ENCODE measurements at regions not wholly inside any gene's neighbourhood (a gene's known extent, or its start where the extent isn't known, plus 50 kb on each side); places are given as distances from the start of the nearest gene placed in this dataset.
"Not testable (repeated sequence)": the region's sequence is repeated elsewhere in the genome, so short reads cannot be mapped to it uniquely, and the experiment has no call there.

DNA sequence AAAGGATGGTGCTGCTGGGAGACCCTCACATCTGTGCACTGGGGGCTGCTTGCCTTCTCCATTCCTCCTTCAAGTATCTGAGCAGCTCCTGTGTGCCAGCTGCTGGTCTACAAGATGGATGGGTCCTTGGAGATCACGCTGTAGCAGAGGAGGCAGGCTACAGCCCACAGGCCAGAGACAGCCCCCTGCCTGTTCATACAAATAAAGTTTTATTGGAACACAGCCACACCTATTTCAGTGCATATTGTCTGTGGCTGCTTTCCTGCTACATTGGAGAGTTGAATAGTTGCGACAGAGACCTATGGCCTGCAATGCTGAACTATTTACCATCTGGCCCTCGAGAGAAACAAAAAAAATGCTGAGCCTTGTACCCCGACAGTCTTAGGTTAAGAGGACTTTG is 149.8 kb upstream of the EEF2KMT start:
- TF ChIP-seq, protein P1, sequence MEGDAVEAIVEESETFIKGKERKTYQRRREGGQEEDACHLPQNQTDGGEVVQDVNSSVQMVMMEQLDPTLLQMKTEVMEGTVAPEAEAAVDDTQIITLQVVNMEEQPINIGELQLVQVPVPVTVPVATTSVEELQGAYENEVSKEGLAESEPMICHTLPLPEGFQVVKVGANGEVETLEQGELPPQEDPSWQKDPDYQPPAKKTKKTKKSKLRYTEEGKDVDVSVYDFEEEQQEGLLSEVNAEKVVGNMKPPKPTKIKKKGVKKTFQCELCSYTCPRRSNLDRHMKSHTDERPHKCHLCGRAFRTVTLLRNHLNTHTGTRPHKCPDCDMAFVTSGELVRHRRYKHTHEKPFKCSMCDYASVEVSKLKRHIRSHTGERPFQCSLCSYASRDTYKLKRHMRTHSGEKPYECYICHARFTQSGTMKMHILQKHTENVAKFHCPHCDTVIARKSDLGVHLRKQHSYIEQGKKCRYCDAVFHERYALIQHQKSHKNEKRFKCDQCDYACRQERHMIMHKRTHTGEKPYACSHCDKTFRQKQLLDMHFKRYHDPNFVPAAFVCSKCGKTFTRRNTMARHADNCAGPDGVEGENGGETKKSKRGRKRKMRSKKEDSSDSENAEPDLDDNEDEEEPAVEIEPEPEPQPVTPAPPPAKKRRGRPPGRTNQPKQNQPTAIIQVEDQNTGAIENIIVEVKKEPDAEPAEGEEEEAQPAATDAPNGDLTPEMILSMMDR (IDR thresholded peaks at IDR 0.05; ENCODE audit: low read depth, low read length) = not testable (repeated sequence)
- not testable (repeated sequence) for TF ChIP-seq EZH2phosphoT487 (IDR thresholded peaks at IDR 0.05; ENCODE audit: low read depth)
